ENCODE measurements at regions not wholly inside any gene's neighbourhood (a gene's known extent, or its start where the extent isn't known, plus 50 kb on each side); places are given as distances from the start of the nearest gene placed in this dataset.

GRCh38 chr7:47042669-47043068 is 539.2 kb downstream of the TNS3 start:
- TF ChIP-seq CTCF (IDR thresholded peaks at IDR 0.05) (no peak), EZH2 (IDR thresholded peaks at IDR 0.05) (no peak), EZH2phosphoT487 (IDR thresholded peaks at IDR 0.05) (no peak)
